ENCODE measurements at regions not wholly inside any gene's neighbourhood (a gene's known extent, or its start where the extent isn't known, plus 50 kb on each side); places are given as distances from the start of the nearest gene placed in this dataset.

- H3K4me3 Mint-ChIP-seq = no peak overlapping the region
- H3K36me3 Mint-ChIP-seq = no peaks in the 10 kb centered on the region
- POLR2A ChIA-PET = no interaction called here
- no peaks in the 10 kb centered on the region for H3K4me1 Mint-ChIP-seq (ENCODE audit: low read depth)
- no peaks in the 10 kb centered on the region for H3K9me3 Mint-ChIP-seq
- intact Hi-C loops (cut with micrococcal nuclease) = no loop called here
- no peak overlapping the region for H3K27ac Mint-ChIP-seq
- CTCF ChIA-PET = no interaction called here
- H3K27me3 Mint-ChIP-seq = peaks cover 10% of the 10 kb centered on the region
- no peak for DNase-seq
These were observed 490.2 kb upstream of the SULF2 start for GRCh38 chr20:48275286-48276020.

DNA sequence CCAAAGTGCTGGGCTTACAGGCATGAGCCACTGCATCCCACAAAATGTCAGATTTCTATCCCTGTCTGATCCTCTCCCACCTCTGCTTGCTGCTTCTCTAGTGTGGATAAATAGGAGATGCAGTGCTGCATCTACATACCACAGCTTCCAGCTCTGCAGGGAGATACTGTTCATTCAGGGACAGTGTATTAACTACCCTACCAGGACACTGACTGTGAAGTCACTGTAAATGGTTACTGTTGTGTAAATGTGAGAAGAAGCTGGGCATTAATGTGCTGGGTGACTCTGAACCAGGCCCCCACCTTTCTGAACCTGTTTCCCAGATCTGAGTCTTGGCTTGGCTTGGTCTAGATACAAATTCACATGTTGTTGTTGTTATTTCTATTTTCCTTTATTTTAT, 488.6 kb upstream of the SULF2 start:
- Mint-ChIP-seq H3K4me1 (ENCODE audit: low read depth) (no peaks in the 10 kb centered on the region), H3K27me3 (peaks cover 13% of the 10 kb centered on the region), H3K36me3 (no peaks in the 10 kb centered on the region), H3K27ac (no peak overlapping the region), H3K9me3 (no peaks in the 10 kb centered on the region), H3K4me3 (no peak overlapping the region)
- ChIA-PET POLR2A (no interaction called here), CTCF (no interaction called here)
- DNase-seq = no peak
- intact Hi-C loops (cut with micrococcal nuclease) = no loop called here

- peaks cover 9% of the 10 kb centered on the region for H3K27me3 Mint-ChIP-seq
- ChIA-PET POLR2A (no interaction called here), CTCF (no interaction called here)
- no peaks in the 10 kb centered on the region for H3K9me3 Mint-ChIP-seq
- H3K4me1 Mint-ChIP-seq (ENCODE audit: low read depth) = no peaks in the 10 kb centered on the region
- H3K4me3 Mint-ChIP-seq = no peak overlapping the region
- no peaks in the 10 kb centered on the region for H3K36me3 Mint-ChIP-seq
- no peak for DNase-seq
- intact Hi-C loops (cut with micrococcal nuclease) = no loop called here
- H3K27ac Mint-ChIP-seq = no peak overlapping the region
These were observed 485.6 kb upstream of the SULF2 start for GRCh38 chr20:48270885-48271284.

GRCh38 chr20:48267860-48268633, 482.8 kb upstream of the SULF2 start:
- DNase-seq = no peak
- no peaks in the 10 kb centered on the region for H3K9me3 Mint-ChIP-seq

DNA sequence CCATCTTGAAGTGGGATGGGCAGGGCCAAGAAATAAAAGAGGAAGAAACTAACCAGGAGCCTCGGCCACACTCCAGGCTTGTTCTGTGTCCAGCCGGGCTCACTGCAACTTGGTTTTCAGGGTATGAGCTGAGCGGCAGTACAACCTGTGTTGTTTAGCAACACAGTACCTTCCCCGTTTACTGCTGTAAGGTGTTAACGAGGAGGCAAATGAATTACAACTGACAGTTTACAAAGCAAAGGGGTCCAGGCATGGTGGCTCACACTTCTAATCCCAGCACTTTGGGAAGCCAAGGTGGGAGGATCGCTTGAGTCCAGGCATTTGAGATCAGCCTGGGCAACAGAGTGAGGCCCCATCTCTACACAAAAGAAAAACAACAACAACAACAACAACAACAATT, 481.3 kb upstream of the SULF2 start:
- H3K9me3 Mint-ChIP-seq = no peaks in the 10 kb centered on the region
- H3K27ac Mint-ChIP-seq = no peak overlapping the region
- intact Hi-C loops (cut with micrococcal nuclease) = no loop called here
- H3K4me3 Mint-ChIP-seq = no peak overlapping the region
- POLR2A ChIA-PET = no interaction called here
- H3K4me1 Mint-ChIP-seq (ENCODE audit: low read depth) = no peaks in the 10 kb centered on the region
- no peaks in the 10 kb centered on the region for H3K36me3 Mint-ChIP-seq
- no peak for DNase-seq
- H3K27me3 Mint-ChIP-seq = peaks cover 3% of the 10 kb centered on the region
- CTCF ChIA-PET = no interaction called here

More at GRCh38 chr20:48267860-48268633, 482.8 kb upstream of the SULF2 start:
- Mint-ChIP-seq H3K4me1 (ENCODE audit: low read depth) (no peaks in the 10 kb centered on the region), H3K4me3 (no peak overlapping the region), H3K36me3 (no peaks in the 10 kb centered on the region), H3K27me3 (peaks cover 8% of the 10 kb centered on the region), H3K27ac (no peak overlapping the region)
- intact Hi-C loops (cut with micrococcal nuclease) = no loop called here
- POLR2A ChIA-PET = no interaction called here
- CTCF ChIA-PET = no interaction called here

DNA sequence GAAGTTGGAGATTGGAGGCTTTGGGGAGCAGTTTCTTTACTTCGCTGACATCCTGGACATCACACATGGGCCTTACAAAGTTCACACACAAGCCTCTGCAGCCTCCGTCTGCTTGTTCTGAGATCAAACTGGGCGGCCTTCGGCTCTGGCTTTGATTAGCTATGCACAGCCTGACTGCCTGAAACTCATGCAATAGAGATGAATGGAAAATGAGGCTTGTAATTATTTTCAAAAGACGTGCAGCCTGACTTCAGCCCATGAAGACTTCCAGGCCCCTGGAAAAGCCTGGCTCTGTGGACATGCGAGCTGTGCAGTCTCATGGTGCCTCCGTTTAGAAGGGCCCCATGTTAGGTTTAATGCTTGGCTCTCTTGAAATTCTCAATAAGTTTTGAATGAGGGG, 480.5 kb upstream of the SULF2 start:
- peaks cover 3% of the 10 kb centered on the region for H3K27me3 Mint-ChIP-seq
- H3K36me3 Mint-ChIP-seq = no peaks in the 10 kb centered on the region
- H3K9me3 Mint-ChIP-seq = no peaks in the 10 kb centered on the region
- H3K4me1 Mint-ChIP-seq (ENCODE audit: low read depth) = no peaks in the 10 kb centered on the region
- POLR2A ChIA-PET = no interaction called here
- no peak overlapping the region for H3K4me3 Mint-ChIP-seq
- no peak for DNase-seq
- H3K27ac Mint-ChIP-seq = no peak overlapping the region
- intact Hi-C loops (cut with micrococcal nuclease) = no loop called here
- CTCF ChIA-PET = no interaction called here

- DNase-seq = no peak
- peaks cover 3% of the 10 kb centered on the region for H3K27me3 Mint-ChIP-seq
- H3K27ac Mint-ChIP-seq = no peak overlapping the region
- H3K9me3 Mint-ChIP-seq = no peaks in the 10 kb centered on the region
- intact Hi-C loops (cut with micrococcal nuclease) = no loop called here
- no peaks in the 10 kb centered on the region for H3K4me1 Mint-ChIP-seq (ENCODE audit: low read depth)
- H3K4me3 Mint-ChIP-seq = no peak overlapping the region
- ChIA-PET CTCF (no interaction called here), POLR2A (no interaction called here)
- H3K36me3 Mint-ChIP-seq = no peaks in the 10 kb centered on the region
These were observed 477.7 kb upstream of the SULF2 start for GRCh38 chr20:48262955-48263354.

DNA sequence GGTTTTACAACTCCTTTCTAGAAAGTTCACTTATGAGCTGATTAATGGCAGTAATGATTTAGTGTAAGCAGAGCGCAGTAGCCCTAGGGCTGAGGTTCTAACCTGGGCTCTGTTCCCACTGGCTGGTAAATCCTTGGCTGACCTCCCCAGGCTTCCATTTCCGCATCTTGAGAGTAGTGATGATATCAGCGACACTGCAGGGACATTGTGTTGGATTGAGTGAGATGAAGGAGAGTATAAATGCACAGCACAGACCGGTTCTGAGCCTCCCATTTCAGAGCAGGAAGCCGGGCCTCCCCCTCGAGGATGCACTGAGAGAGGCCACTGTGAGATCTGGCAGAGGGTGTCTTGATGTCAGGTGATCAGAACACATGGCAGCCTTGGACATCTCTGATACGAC, 477.2 kb upstream of the SULF2 start:
- Mint-ChIP-seq H3K9me3 (no peaks in the 10 kb centered on the region), H3K4me3 (no peak overlapping the region), H3K36me3 (no peaks in the 10 kb centered on the region), H3K27me3 (peaks cover 3% of the 10 kb centered on the region), H3K27ac (no peak overlapping the region), H3K4me1 (ENCODE audit: low read depth) (no peaks in the 10 kb centered on the region)
- DNase-seq = no peak
- intact Hi-C loops (cut with micrococcal nuclease) = no loop called here
- ChIA-PET CTCF (no interaction called here), POLR2A (no interaction called here)

GRCh38 chr20:48261398-48261910, 476.2 kb upstream of the SULF2 start:
- CTCF ChIA-PET = no interaction called here
- H3K9me3 Mint-ChIP-seq = no peaks in the 10 kb centered on the region
- no peaks in the 10 kb centered on the region for H3K4me1 Mint-ChIP-seq (ENCODE audit: low read depth)
- H3K27ac Mint-ChIP-seq = no peak overlapping the region
- H3K4me3 Mint-ChIP-seq = no peak overlapping the region
- no peaks in the 10 kb centered on the region for H3K36me3 Mint-ChIP-seq
- intact Hi-C loops (cut with micrococcal nuclease) = no loop called here
- POLR2A ChIA-PET = no interaction called here
- peaks cover 3% of the 10 kb centered on the region for H3K27me3 Mint-ChIP-seq
- DNase-seq = no peak

- Mint-ChIP-seq H3K4me3 (no peak overlapping the region), H3K27ac (no peak overlapping the region), H3K9me3 (peaks cover 5% of the 10 kb centered on the region), H3K4me1 (ENCODE audit: low read depth) (no peaks in the 10 kb centered on the region), H3K27me3 (peaks cover 8% of the 10 kb centered on the region), H3K36me3 (no peaks in the 10 kb centered on the region)
- POLR2A ChIA-PET = no interaction called here
- intact Hi-C loops (cut with micrococcal nuclease) = no loop called here
- no peak for DNase-seq
- CTCF ChIA-PET = no interaction called here
These were observed 475.0 kb upstream of the SULF2 start for GRCh38 chr20:48260129-48260756.

DNA sequence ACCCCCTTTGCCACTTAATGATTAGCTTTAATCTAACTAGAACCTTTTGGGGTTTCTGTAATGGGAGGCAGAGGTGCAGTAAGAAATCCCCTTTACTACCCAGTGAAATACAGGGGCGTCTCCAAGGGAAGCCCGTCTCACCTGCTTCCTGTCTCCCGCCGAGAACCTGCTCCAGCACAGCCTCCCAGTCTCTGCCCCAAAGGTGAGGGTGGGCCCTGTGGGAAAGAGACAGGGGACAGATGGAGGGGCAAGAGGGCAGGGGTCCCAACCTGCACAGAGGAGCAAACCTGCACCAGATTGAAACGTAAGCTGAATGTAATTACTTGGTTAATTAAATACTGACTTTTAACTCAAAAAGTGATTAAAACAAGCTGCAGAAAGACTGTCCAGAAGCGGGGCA, 474.2 kb upstream of the SULF2 start:
- no peak for DNase-seq
- peaks cover 5% of the 10 kb centered on the region for H3K9me3 Mint-ChIP-seq
- no peaks in the 10 kb centered on the region for H3K36me3 Mint-ChIP-seq

DNA sequence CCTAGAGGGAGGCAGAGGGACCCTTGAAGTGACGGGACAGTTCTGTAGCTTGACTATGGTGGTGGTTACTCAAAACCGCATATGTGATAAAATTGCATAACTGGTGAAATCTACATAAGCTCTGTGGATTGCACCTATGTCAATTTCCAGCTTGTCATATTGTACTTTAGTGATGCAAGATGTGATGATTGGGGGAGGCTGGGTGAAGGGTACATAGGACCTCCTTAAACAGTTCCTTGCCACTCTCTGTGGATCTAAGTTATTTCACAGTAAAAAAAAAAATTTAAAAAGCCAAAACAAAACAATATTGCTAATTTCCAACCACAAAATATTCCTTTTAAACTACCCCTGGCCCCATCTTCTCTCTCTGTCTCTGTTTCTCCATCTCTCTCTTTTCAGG, 472.6 kb upstream of the SULF2 start:
- no peak overlapping the region for H3K4me3 Mint-ChIP-seq
- no peaks in the 10 kb centered on the region for H3K36me3 Mint-ChIP-seq
- no peaks in the 10 kb centered on the region for H3K4me1 Mint-ChIP-seq (ENCODE audit: low read depth)
- no peak overlapping the region for H3K27ac Mint-ChIP-seq
- peaks cover 5% of the 10 kb centered on the region for H3K9me3 Mint-ChIP-seq
- no peak for DNase-seq
- CTCF ChIA-PET = no interaction called here
- peaks cover 8% of the 10 kb centered on the region for H3K27me3 Mint-ChIP-seq
- intact Hi-C loops (cut with micrococcal nuclease) = no loop called here
- POLR2A ChIA-PET = no interaction called here

More for the DNA sequence above, 474.2 kb upstream of the SULF2 start:
- intact Hi-C loops (cut with micrococcal nuclease) = no loop called here
- ChIA-PET CTCF (no interaction called here), POLR2A (no interaction called here)
- no peak overlapping the region for H3K4me3 Mint-ChIP-seq
- no peak overlapping the region for H3K27ac Mint-ChIP-seq
- no peaks in the 10 kb centered on the region for H3K4me1 Mint-ChIP-seq (ENCODE audit: low read depth)
- H3K27me3 Mint-ChIP-seq = peaks cover 8% of the 10 kb centered on the region

GRCh38 chr20:48247961-48248360, 462.7 kb upstream of the SULF2 start:
- H3K27me3 Mint-ChIP-seq = peaks cover 5% of the 10 kb centered on the region
- POLR2A ChIA-PET = no interaction called here
- no peaks in the 10 kb centered on the region for H3K9me3 Mint-ChIP-seq
- intact Hi-C loops (cut with micrococcal nuclease) = no loop called here
- no peak overlapping the region for H3K4me3 Mint-ChIP-seq
- no peaks in the 10 kb centered on the region for H3K4me1 Mint-ChIP-seq (ENCODE audit: low read depth)
- CTCF ChIA-PET = no interaction called here
- no peaks in the 10 kb centered on the region for H3K36me3 Mint-ChIP-seq
- DNase-seq = no peak
- H3K27ac Mint-ChIP-seq = no peak overlapping the region

Measured in activated CD4-positive, alpha-beta memory T cell treated with anti-CD3 and anti-CD28 coated beads for 36 hours (primary cell).